H54 (cell line): ENCODE measurements at regions not wholly inside any gene's neighbourhood (a gene's known extent, or its start where the extent isn't known, plus 50 kb on each side); places are given as distances from the start of the nearest gene placed in this dataset.

Source experiments
- DNase-seq: peaks from one replicate; pipeline ENCODE4 v3.0.0; 2011; ENCODE audit warnings: low spot score, mixed read lengths; ENCODE audit not compliant: insufficient read length
- FAIRE-seq: peaks from 3 replicates; lab custom pipeline; 2011; peaks lifted over from hg19 to GRCh38; lab: Jason Lieb, UNC
- POLR2A ChIP-seq: IDR thresholded peaks from 2 replicates; pipeline ENCODE4 v1.6.1; 2011; ENCODE audit warnings: low read depth, mild to moderate bottlenecking, low read length

- FAIRE-seq (no peak), DNase-seq (no peak)
- TF ChIP-seq POLR2A = no peak
Observed at GRCh38 chr5:67720162-67720772, 495.3 kb upstream of the PIK3R1 start.

- TF ChIP-seq POLR2A = no peak
- FAIRE-seq (no peak), DNase-seq (no peak)
Observed at GRCh38 chr5:67702008-67702407, 505.4 kb upstream of the CD180 start.

GRCh38 chr5:67699560-67699959 is 503.0 kb upstream of the CD180 start:
- no peak for TF ChIP-seq POLR2A
- no peak for DNase-seq
- FAIRE-seq = no peak

- no peak for FAIRE-seq
- DNase-seq = no peak
- no peak for TF ChIP-seq POLR2A
Observed at GRCh38 chr5:67696446-67696845, 499.8 kb upstream of the CD180 start.

GRCh38 chr5:67695369-67695768 is 498.8 kb upstream of the CD180 start:
- TF ChIP-seq POLR2A = no peak
- FAIRE-seq (no peak), DNase-seq (no peak)

- FAIRE-seq (no peak), DNase-seq (no peak)
- TF ChIP-seq POLR2A = no peak
Observed at GRCh38 chr5:67694810-67695191, 498.2 kb upstream of the CD180 start.

GRCh38 chr5:67693956-67694809 is 497.6 kb upstream of the CD180 start:
- DNase-seq = no peak
- no peak for FAIRE-seq
- no peak for TF ChIP-seq POLR2A

- no peak for DNase-seq
- no peak for FAIRE-seq
- no peak for TF ChIP-seq POLR2A
Observed at GRCh38 chr5:67686746-67687145, 490.1 kb upstream of the CD180 start.

- DNase-seq (no peak), FAIRE-seq (no peak)
- no peak for TF ChIP-seq POLR2A
Observed at GRCh38 chr5:67681703-67682102, 485.1 kb upstream of the CD180 start.

- FAIRE-seq = no peak
- no peak for TF ChIP-seq POLR2A
Observed at GRCh38 chr5:67680099-67680498, 483.5 kb upstream of the CD180 start.

GRCh38 chr5:67679184-67679841 is 482.7 kb upstream of the CD180 start:
- no peak for TF ChIP-seq POLR2A
- FAIRE-seq = no peak
- no peak for DNase-seq

More at GRCh38 chr5:67680099-67680498, 483.5 kb upstream of the CD180 start:
- no peak for DNase-seq

- FAIRE-seq (no peak), DNase-seq (no peak)
- TF ChIP-seq POLR2A = no peak
Observed at GRCh38 chr5:67678594-67678993, 482.0 kb upstream of the CD180 start.

GRCh38 chr5:67677422-67677970 is 480.9 kb upstream of the CD180 start:
- FAIRE-seq = no peak
- no peak for TF ChIP-seq POLR2A

GRCh38 chr5:67676863-67677262 is 480.3 kb upstream of the CD180 start:
- DNase-seq = no peak
- no peak for TF ChIP-seq POLR2A
- FAIRE-seq = no peak

More at GRCh38 chr5:67677422-67677970, 480.9 kb upstream of the CD180 start:
- no peak for DNase-seq
